Gastrocnemius medialis (tissue), 4 donors: ENCODE measurements at regions not wholly inside any gene's neighbourhood (a gene's known extent, or its start where the extent isn't known, plus 50 kb on each side); places are given as distances from the start of the nearest gene placed in this dataset.

Source experiments
- CTCF ChIP-seq, 5 experiments: fragments of 450-650 bp in 3 of 5; fragments of 200-600 bp in 2 of 5; sonication (generic) in 2 of 5; IDR thresholded peaks in 4 of 5; conservative IDR thresholded peaks in 1 of 5; 1 replicate in 4 of 5; 2 replicates in 1 of 5; pipeline ENCODE4 v1.5.1; 2016 to 2019; ENCODE audit warnings: antibody characterized with exemption in 5 of 5, mild to moderate bottlenecking in 3 of 5, moderate library complexity in 3 of 5
- POLR2A ChIP-seq, 2 donors: fragments of 450-650 bp; IDR thresholded peaks; one replicate each; pipeline ENCODE4 v1.6.1; 2017; ENCODE audit warnings: antibody characterized with exemption in 2 of 2, mild to moderate bottlenecking in 2 of 2, moderate library complexity in 2 of 2

GRCh38 chr14:101078892-101079221 lies 175.3 kb upstream of the RTL1 start:
- no peak for TF ChIP-seq CTCF (IDR thresholded peaks at IDR 0.05 in 4 of 5, conservative IDR thresholded peaks at IDR 0.05 in 1 of 5)
- no peak for TF ChIP-seq POLR2A (IDR thresholded peaks at IDR 0.05)
